ENCODE measurements at regions not wholly inside any gene's neighbourhood (a gene's known extent, or its start where the extent isn't known, plus 50 kb on each side); places are given as distances from the start of the nearest gene placed in this dataset.

DNA sequence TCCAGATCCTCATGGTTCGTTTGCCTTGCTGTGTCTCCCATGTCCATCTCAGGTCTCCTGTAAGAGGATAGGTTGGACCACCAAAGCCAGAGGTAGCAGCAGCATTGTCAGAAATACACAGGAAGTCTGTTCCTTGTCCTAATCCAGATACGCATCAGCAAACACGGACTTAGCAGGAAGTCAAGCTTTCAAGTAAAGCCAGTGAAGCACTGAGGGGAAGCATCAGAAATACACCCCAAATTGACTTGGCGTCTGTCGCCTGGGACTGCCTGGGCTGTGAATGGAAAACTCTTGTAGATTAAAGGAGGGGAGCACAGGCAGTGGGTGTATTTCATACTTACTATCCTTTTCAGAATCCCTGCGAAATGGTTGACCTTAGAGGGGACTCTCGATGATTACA lies 171.3 kb downstream of the PSAT1 start:
- Histone ChIP-seq H3K9me3 (replicated peaks; ENCODE audit: insufficient read depth, low read length) (no peaks in the 10 kb centered on the region), H3K9ac (ENCODE audit: low read length) (no peak overlapping the region)
- TF ChIP-seq EZH2phosphoT487 (IDR thresholded peaks at IDR 0.05; ENCODE audit: low read length) = no peak
- TF ChIP-seq EZH2 (optimal IDR thresholded peaks at IDR 0.05; ENCODE audit: low read depth, low read length) = no peak
- TF ChIP-seq, protein P1, sequence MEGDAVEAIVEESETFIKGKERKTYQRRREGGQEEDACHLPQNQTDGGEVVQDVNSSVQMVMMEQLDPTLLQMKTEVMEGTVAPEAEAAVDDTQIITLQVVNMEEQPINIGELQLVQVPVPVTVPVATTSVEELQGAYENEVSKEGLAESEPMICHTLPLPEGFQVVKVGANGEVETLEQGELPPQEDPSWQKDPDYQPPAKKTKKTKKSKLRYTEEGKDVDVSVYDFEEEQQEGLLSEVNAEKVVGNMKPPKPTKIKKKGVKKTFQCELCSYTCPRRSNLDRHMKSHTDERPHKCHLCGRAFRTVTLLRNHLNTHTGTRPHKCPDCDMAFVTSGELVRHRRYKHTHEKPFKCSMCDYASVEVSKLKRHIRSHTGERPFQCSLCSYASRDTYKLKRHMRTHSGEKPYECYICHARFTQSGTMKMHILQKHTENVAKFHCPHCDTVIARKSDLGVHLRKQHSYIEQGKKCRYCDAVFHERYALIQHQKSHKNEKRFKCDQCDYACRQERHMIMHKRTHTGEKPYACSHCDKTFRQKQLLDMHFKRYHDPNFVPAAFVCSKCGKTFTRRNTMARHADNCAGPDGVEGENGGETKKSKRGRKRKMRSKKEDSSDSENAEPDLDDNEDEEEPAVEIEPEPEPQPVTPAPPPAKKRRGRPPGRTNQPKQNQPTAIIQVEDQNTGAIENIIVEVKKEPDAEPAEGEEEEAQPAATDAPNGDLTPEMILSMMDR (IDR thresholded peaks at IDR 0.05; ENCODE audit: low read length) = no peak

GRCh38 chr9:78468974-78469576 lies 172.2 kb downstream of the PSAT1 start:
- no peak for TF ChIP-seq EZH2phosphoT487 (IDR thresholded peaks at IDR 0.05; ENCODE audit: low read length)
- TF ChIP-seq, protein P1 (IDR thresholded peaks at IDR 0.05; ENCODE audit: low read length) = no peak
- TF ChIP-seq EZH2 (optimal IDR thresholded peaks at IDR 0.05; ENCODE audit: low read depth, low read length) = no peak
- no peak overlapping the region for H3K9ac ChIP-seq (ENCODE audit: low read length)
- H3K4me2 ChIP-seq (ENCODE audit: low read depth, low read length) = no peak overlapping the region
- no peak overlapping the region for H3K27ac ChIP-seq (ENCODE audit: low read length)
- no peaks in the 10 kb centered on the region for H3F3A ChIP-seq (ENCODE audit: insufficient read depth, low read length)
- H3K4me3 ChIP-seq (ENCODE audit: low read length) = no peak overlapping the region
- no peaks in the 10 kb centered on the region for H3K27me3 ChIP-seq (replicated peaks; ENCODE audit: insufficient read depth, low read length)
- no peak for DNase-seq
- no peaks in the 10 kb centered on the region for H3K36me3 ChIP-seq (replicated peaks; ENCODE audit: insufficient read depth, low read length)
- H4K20me1 ChIP-seq (ENCODE audit: insufficient read depth, low read length) = no peaks in the 10 kb centered on the region
- H3K79me2 ChIP-seq (ENCODE audit: low read length) = no peaks in the 10 kb centered on the region
- no peaks in the 10 kb centered on the region for H3K4me1 ChIP-seq (ENCODE audit: low read length)
- no peak overlapping the region for H2AFZ ChIP-seq (ENCODE audit: low read length)
- H3K9me3 ChIP-seq (replicated peaks; ENCODE audit: insufficient read depth, low read length) = no peaks in the 10 kb centered on the region
- no peaks in the 10 kb centered on the region for H3K9me2 ChIP-seq (replicated peaks; ENCODE audit: insufficient read depth, low read length)

More for the DNA sequence above, 171.3 kb downstream of the PSAT1 start:
- Histone ChIP-seq H3K27me3 (replicated peaks; ENCODE audit: insufficient read depth, low read length) (no peaks in the 10 kb centered on the region), H3K9me2 (replicated peaks; ENCODE audit: insufficient read depth, low read length) (no peaks in the 10 kb centered on the region), H4K20me1 (ENCODE audit: insufficient read depth, low read length) (no peaks in the 10 kb centered on the region), H3K4me3 (ENCODE audit: low read length) (no peak overlapping the region), H3K36me3 (replicated peaks; ENCODE audit: insufficient read depth, low read length) (no peaks in the 10 kb centered on the region), H3K79me2 (ENCODE audit: low read length) (no peaks in the 10 kb centered on the region), H3K4me1 (ENCODE audit: low read length) (no peaks in the 10 kb centered on the region), H2AFZ (ENCODE audit: low read length) (no peak overlapping the region), H3F3A (ENCODE audit: insufficient read depth, low read length) (no peaks in the 10 kb centered on the region), H3K4me2 (ENCODE audit: low read depth, low read length) (no peak overlapping the region), H3K27ac (ENCODE audit: low read length) (no peak overlapping the region)
- DNase-seq = no peak

- H3K27me3 ChIP-seq (replicated peaks; ENCODE audit: insufficient read depth, low read length) = no peaks in the 10 kb centered on the region
- H3F3A ChIP-seq (ENCODE audit: insufficient read depth, low read length) = no peaks in the 10 kb centered on the region
- no peaks in the 10 kb centered on the region for H3K4me1 ChIP-seq (ENCODE audit: low read length)
- no peaks in the 10 kb centered on the region for H4K20me1 ChIP-seq (ENCODE audit: insufficient read depth, low read length)
- H3K4me3 ChIP-seq (ENCODE audit: low read length) = no peak overlapping the region
- no peak overlapping the region for H3K27ac ChIP-seq (ENCODE audit: low read length)
- no peak overlapping the region for H3K9ac ChIP-seq (ENCODE audit: low read length)
- TF ChIP-seq EZH2 (optimal IDR thresholded peaks at IDR 0.05; ENCODE audit: low read depth, low read length) (no peak), EZH2phosphoT487 (IDR thresholded peaks at IDR 0.05; ENCODE audit: low read length) (no peak)
- TF ChIP-seq, protein P1 (IDR thresholded peaks at IDR 0.05; ENCODE audit: low read length) = no peak
- no peaks in the 10 kb centered on the region for H3K9me2 ChIP-seq (replicated peaks; ENCODE audit: insufficient read depth, low read length)
- H3K4me2 ChIP-seq (ENCODE audit: low read depth, low read length) = no peak overlapping the region
- H3K9me3 ChIP-seq (replicated peaks; ENCODE audit: insufficient read depth, low read length) = no peaks in the 10 kb centered on the region
- no peaks in the 10 kb centered on the region for H3K79me2 ChIP-seq (ENCODE audit: low read length)
- H2AFZ ChIP-seq (ENCODE audit: low read length) = no peak overlapping the region
- no peak for DNase-seq
- no peaks in the 10 kb centered on the region for H3K36me3 ChIP-seq (replicated peaks; ENCODE audit: insufficient read depth, low read length)
These were observed 173.3 kb downstream of the PSAT1 start for GRCh38 chr9:78470216-78470615.
